ENCODE measurements at regions not wholly inside any gene's neighbourhood (a gene's known extent, or its start where the extent isn't known, plus 50 kb on each side); places are given as distances from the start of the nearest gene placed in this dataset.

DNA sequence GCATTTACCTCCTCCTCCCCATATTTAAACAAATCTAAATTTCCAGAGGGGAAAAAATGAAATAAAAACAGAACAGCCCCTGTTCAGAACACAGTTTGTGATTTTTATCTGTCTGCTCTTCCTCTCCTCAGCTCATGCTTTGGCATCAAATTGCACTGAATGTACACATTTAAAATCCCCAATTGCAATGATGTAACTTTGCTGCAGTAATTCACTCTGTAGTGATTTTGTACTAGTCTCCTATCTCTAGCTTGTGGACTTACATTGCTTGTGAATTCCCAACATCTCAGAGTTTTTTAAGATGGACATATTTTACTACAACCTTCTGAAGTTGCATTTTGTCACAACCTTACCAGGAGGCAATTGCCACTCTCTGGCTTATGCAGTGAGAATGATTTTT is 81.6 kb upstream of the ROBO2 start:
- no peak for TF ChIP-seq TAF1 (IDR thresholded peaks at IDR 0.05; ENCODE audit: low read depth)

DNA sequence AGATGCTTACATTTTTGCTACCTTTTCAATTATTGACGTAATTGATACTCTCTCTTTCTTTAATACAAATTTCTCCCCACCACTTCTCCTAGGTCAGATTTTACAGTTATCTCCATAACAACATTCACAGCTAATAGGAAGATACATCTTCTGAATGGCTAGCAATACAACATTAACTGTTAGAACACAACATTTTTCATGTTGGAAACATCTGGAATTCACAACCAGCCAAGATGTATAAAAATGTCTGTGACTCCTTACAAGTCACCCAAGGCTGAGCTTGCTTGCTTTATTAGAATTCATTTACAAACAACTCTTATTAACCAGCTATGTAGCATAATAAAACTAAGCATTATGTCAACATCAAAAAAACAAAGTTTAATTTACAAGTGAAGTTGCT is 81.0 kb upstream of the ROBO2 start:
- no peak for TF ChIP-seq EP300 (IDR thresholded peaks at IDR 0.05; ENCODE audit: borderline replicate concordance)
- no peak for TF ChIP-seq TAF1 (IDR thresholded peaks at IDR 0.05; ENCODE audit: low read depth)
- TF ChIP-seq ZBTB7A (IDR thresholded peaks at IDR 0.05; ENCODE audit: low read depth) = no peak

DNA sequence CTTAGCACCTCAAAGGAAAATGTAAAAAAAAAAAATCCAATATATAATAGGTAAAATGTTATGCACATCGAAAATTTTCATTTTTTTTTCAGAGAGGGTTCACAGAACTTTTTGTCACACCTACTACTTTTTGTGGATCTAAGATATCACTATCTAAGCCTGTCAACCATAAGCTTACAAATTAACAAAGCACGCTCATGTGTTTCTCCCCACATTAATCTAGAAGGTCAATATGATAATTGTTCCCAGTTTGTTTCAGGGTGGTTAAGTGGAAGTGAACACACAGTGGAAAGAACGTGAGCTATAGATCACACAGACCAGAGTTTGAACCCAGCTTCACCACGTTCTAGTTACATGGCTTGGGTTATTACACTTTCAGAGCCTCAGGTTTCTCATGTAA is 78.6 kb upstream of the ROBO2 start:
- no peak for TF ChIP-seq CREB1 (IDR thresholded peaks at IDR 0.05; ENCODE audit: low read depth)
- TF ChIP-seq, protein P1, sequence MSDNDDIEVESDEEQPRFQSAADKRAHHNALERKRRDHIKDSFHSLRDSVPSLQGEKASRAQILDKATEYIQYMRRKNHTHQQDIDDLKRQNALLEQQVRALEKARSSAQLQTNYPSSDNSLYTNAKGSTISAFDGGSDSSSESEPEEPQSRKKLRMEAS (IDR thresholded peaks at IDR 0.05) = no peak
- TF ChIP-seq EGR1 (IDR thresholded peaks at IDR 0.05) = no peak
- TF ChIP-seq RAD21 (IDR thresholded peaks at IDR 0.05; ENCODE audit: low read depth) = no peak
- TF ChIP-seq ZBTB7A (IDR thresholded peaks at IDR 0.05; ENCODE audit: low read depth) = no peak

DNA sequence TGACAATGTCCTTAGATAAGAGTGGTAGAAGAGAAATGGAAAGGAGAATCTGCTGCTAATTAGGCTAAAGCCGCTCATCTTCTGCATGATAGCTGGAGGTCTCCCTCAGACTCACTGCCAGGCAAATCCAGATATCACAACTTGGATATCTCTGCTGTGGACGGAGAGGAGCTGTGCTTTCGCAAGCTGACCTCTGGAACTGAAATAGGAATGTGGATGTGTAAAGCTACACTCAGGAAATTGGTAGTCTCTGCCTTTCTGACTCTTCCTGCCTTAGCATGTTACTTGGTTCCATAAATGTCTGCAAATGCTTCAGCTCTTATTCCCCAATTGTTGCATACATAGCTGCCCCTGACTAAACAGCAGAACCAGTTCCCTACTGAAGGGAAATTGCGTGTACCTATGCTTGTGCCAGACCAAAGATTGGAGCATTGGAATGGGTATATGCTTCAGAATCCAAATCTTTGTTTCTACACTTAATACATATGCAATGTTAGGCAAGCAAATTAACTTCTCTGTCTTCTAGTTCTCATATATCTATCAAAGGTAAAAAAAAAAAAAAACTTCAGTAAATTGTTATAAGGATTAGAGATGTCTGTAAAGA is 74.7 kb upstream of the ROBO2 start:
- TF ChIP-seq EP300 (IDR thresholded peaks at IDR 0.05; ENCODE audit: borderline replicate concordance) (no peak), FOXM1 (IDR thresholded peaks at IDR 0.05; ENCODE audit: borderline replicate concordance, low read depth) (no peak), ZBTB7A (IDR thresholded peaks at IDR 0.05; ENCODE audit: low read depth) (no peak), CEBPB (IDR thresholded peaks at IDR 0.05) (no peak)
- TF ChIP-seq, protein P2, sequence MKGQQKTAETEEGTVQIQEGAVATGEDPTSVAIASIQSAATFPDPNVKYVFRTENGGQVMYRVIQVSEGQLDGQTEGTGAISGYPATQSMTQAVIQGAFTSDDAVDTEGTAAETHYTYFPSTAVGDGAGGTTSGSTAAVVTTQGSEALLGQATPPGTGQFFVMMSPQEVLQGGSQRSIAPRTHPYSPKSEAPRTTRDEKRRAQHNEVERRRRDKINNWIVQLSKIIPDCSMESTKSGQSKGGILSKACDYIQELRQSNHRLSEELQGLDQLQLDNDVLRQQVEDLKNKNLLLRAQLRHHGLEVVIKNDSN (IDR thresholded peaks at IDR 0.05) = no peak

DNA sequence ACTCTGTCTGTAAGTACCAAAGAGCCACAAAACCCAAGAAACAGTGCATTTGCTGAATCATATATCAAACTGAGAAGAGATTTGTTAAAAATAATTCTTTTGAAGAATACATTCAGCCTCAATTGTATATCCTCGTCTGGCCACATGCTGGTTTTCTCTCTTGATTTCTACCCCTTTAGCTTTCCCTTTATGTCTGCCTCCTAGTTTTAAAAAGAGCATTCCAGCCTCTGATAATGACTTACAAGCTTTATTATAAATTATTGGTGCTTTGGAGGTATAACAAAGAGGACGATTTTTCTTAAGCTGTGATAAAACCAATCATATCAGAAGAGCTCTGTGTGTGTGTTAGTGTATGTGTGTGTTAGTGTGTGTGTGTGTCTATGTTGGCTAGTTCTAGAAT is 70.4 kb upstream of the ROBO2 start:
- TF ChIP-seq, protein P1 (IDR thresholded peaks at IDR 0.05) = no peak
- TF ChIP-seq YY1 (IDR thresholded peaks at IDR 0.05; ENCODE audit: low read depth) (no peak), TAF1 (IDR thresholded peaks at IDR 0.05; ENCODE audit: low read depth) (no peak)

DNA sequence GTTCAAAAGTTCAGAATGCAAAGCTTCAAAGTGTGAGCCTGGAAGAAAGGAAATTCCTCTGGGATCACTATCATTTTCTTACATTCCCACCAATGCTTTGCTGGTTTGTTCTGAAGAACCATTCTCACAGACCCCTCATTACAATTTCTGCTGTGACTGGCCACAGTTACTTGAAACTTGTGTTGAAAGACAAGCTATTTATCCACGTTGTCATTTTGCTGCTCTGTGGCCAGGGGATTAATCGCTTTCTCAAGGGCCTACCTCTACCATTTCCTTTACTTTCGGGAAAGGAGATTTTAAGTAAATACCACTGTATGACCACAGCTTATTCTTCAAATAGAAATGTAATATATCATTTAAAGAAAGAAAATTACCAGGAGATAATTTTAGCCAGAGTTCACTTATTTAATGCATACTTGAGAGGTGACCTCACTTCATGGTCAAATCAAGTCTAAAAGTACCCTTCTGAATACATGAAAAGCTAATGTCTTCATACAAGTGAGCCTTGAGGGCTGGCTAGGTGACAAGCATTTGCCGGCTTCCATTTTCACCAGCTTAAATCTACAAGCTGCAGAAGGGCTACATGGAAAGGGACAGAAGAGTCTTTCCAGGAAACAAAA is 69.8 kb upstream of the ROBO2 start:
- TF ChIP-seq CREB1 (IDR thresholded peaks at IDR 0.05; ENCODE audit: low read depth) = no peak
- TF ChIP-seq EGR1 (IDR thresholded peaks at IDR 0.05) = no peak
- no peak for TF ChIP-seq FOXM1 (IDR thresholded peaks at IDR 0.05; ENCODE audit: borderline replicate concordance, low read depth)
- TF ChIP-seq YY1 (IDR thresholded peaks at IDR 0.05; ENCODE audit: low read depth) = no peak
- TF ChIP-seq CEBPB (IDR thresholded peaks at IDR 0.05) = no peak
- TF ChIP-seq, protein P2 (IDR thresholded peaks at IDR 0.05) = no peak
- TF ChIP-seq NFIC (IDR thresholded peaks at IDR 0.05) = no peak
- no peak for TF ChIP-seq TAF1 (IDR thresholded peaks at IDR 0.05; ENCODE audit: low read depth)
- TF ChIP-seq, protein P1 (IDR thresholded peaks at IDR 0.05) = no peak
- TF ChIP-seq TCF12 (IDR thresholded peaks at IDR 0.05; ENCODE audit: low read depth) = no peak
- no peak for TF ChIP-seq EP300 (IDR thresholded peaks at IDR 0.05; ENCODE audit: borderline replicate concordance)
- no peak for TF ChIP-seq RAD21 (IDR thresholded peaks at IDR 0.05; ENCODE audit: low read depth)
- no peak for TF ChIP-seq TEAD4 (IDR thresholded peaks at IDR 0.05)
- TF ChIP-seq ZBTB7A (IDR thresholded peaks at IDR 0.05; ENCODE audit: low read depth) = no peak

DNA sequence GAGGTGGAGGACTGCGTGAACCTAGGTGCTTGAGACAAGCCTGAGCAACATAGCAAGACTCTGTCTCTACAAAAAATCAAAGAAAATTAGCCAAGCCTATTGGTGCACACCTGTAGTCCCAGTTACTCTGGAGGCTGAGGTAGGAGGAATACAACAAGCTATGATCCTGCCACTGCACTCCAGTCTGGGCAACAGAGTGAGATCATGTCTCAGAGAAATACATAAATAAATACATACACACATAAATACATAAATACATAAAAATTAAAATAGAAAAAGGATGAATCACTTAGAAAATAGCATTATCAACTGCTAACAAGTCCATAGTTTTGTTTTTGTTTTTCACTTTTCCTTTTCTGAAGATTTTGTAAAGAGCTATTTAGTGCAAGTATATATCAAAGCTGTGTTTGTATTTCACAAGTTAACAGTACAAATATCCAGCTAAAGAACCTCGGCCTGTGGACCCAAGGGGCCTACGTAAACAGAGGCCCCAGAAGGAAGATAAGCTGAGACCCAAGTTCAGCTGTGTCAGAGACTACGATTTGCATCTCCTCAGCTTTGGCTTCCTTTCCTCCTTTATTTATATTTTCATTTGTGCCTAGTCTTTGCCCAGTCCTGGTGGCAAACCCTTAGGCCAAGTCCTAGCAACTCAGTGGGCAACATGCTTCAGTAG is 67.1 kb upstream of the ROBO2 start:
- TF ChIP-seq, protein P2 (IDR thresholded peaks at IDR 0.05) = no peak
- TF ChIP-seq TCF12 (IDR thresholded peaks at IDR 0.05; ENCODE audit: low read depth) (no peak), TAF1 (IDR thresholded peaks at IDR 0.05; ENCODE audit: low read depth) (no peak), CREB1 (IDR thresholded peaks at IDR 0.05; ENCODE audit: low read depth) (no peak), RAD21 (IDR thresholded peaks at IDR 0.05; ENCODE audit: low read depth) (no peak), EP300 (IDR thresholded peaks at IDR 0.05; ENCODE audit: borderline replicate concordance) (no peak)
- TF ChIP-seq, protein P3, sequence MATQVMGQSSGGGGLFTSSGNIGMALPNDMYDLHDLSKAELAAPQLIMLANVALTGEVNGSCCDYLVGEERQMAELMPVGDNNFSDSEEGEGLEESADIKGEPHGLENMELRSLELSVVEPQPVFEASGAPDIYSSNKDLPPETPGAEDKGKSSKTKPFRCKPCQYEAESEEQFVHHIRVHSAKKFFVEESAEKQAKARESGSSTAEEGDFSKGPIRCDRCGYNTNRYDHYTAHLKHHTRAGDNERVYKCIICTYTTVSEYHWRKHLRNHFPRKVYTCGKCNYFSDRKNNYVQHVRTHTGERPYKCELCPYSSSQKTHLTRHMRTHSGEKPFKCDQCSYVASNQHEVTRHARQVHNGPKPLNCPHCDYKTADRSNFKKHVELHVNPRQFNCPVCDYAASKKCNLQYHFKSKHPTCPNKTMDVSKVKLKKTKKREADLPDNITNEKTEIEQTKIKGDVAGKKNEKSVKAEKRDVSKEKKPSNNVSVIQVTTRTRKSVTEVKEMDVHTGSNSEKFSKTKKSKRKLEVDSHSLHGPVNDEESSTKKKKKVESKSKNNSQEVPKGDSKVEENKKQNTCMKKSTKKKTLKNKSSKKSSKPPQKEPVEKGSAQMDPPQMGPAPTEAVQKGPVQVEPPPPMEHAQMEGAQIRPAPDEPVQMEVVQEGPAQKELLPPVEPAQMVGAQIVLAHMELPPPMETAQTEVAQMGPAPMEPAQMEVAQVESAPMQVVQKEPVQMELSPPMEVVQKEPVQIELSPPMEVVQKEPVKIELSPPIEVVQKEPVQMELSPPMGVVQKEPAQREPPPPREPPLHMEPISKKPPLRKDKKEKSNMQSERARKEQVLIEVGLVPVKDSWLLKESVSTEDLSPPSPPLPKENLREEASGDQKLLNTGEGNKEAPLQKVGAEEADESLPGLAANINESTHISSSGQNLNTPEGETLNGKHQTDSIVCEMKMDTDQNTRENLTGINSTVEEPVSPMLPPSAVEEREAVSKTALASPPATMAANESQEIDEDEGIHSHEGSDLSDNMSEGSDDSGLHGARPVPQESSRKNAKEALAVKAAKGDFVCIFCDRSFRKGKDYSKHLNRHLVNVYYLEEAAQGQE (IDR thresholded peaks at IDR 0.05; ENCODE audit: low read depth) = no peak
